ENCODE measurements at regions not wholly inside any gene's neighbourhood (a gene's known extent, or its start where the extent isn't known, plus 50 kb on each side); places are given as distances from the start of the nearest gene placed in this dataset.
"Not testable (repeated sequence)": the region's sequence is repeated elsewhere in the genome, so short reads cannot be mapped to it uniquely, and the experiment has no call there.

DNA sequence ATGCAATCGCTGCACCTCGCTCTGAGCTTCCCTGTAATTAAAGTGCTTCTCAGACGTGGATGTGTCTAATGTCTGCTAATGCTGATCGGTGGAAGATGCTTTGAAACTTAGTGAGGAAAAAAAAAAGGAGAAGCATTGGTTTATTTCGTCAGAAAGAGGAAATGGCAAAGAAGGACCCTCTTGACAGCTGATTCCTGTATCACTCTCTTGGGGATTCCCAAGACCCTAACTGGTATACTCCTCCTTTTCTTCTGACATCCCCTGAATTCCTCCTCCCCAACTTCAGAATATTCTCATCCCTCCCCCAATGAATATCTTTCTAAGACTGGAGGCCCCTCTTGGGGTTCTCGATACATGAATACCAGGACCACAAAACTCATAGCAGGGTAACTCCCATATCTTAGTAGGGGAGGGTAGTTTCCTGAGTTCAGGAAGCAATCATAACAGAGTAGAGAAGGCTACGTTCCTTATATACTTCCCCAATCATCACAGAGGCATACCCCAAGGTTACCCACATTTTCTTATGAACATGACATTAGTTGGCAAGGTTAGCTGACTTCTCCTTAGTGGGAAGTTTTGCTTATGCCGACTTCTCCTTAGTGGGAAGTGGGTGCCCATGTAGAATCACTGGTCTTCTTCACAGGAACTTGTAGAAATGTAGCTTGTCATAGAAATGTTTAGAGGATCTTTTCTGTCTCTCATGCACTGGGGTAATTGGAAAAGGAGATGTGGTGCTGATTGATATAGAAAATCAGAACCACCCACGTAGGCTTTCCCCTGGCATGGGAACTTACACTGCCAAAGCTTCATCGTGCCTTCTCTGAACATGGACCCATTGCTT lies 63.8 kb upstream of the ATXN1 start:
- WGBS, 2 donors (ENCODE audit: low coverage in 1 of 2) = 73 to 74% methylated on average over 7 to 10 of the region's 10 CpGs
- DNase-seq = no peak
- no peaks in the 10 kb centered on the region for H3K9me3 ChIP-seq
- intact Hi-C loops (cut with DNase I; ENCODE audit: low total_unique reads) (no loop called here), in situ Hi-C loops (cut with MboI; ENCODE audit: low pct_ligation_motif_present in 1 of 4, low pct_unique_long_range_greater_than_20kb in 1 of 4, low sequenced_read_pairs in 3 of 4) (no loop called here)
- H3K4me1 ChIP-seq = no peaks in the 10 kb centered on the region
- no peaks in the 10 kb centered on the region for H3K36me3 ChIP-seq
- no peak overlapping the region for H3K4me3 ChIP-seq
- no peak for TF ChIP-seq POLR2A (IDR thresholded peaks at IDR 0.05)
- TF ChIP-seq POLR2AphosphoS5 (IDR thresholded peaks at IDR 0.05) = no peak
- H3K27me3 ChIP-seq = no peaks in the 10 kb centered on the region
- H3K27ac ChIP-seq = no peak overlapping the region

DNA sequence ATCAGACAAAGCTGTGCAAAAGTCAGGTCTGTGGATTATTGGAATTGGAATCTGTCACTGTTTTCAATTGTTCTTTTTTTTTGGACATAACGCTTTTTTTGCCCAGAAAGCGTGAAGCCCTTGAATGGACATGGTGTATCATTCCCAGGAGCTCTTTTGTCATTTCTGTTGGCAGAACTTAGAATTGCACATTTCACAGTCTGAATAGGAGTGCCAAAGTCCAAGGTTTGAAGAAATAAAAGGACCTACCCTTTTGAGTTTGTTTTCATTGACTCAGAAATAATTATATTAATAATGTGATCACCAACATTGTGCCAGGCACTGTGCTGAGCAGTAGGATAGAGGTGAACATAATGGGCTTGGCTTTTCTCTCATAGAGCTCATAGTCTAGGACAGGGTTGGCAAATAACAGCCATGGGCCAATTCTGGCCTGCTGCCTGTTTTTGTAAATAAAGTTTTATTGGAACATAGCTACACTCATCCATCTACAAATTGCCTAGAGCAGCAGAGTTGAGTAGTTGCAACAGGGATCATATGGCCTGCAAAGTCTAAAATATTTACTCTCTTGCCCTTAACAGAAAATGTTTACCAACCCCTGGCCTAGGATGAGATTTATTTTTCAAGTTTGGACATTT lies 62.6 kb upstream of the ATXN1 start:
- WGBS, 2 donors (ENCODE audit: low coverage in 1 of 2) = 91% methylated on average over 2 of the region's 2 CpGs; no CpG with 5 or more reads in 1 of the 2 donors
- H3K27ac ChIP-seq = no peak overlapping the region
- H3K4me1 ChIP-seq = no peaks in the 10 kb centered on the region
- TF ChIP-seq POLR2AphosphoS5 (IDR thresholded peaks at IDR 0.05) (no peak), POLR2A (IDR thresholded peaks at IDR 0.05) (no peak), EP300 (IDR thresholded peaks at IDR 0.05; ENCODE audit: low read depth) (no peak)
- TF ChIP-seq, protein P1, sequence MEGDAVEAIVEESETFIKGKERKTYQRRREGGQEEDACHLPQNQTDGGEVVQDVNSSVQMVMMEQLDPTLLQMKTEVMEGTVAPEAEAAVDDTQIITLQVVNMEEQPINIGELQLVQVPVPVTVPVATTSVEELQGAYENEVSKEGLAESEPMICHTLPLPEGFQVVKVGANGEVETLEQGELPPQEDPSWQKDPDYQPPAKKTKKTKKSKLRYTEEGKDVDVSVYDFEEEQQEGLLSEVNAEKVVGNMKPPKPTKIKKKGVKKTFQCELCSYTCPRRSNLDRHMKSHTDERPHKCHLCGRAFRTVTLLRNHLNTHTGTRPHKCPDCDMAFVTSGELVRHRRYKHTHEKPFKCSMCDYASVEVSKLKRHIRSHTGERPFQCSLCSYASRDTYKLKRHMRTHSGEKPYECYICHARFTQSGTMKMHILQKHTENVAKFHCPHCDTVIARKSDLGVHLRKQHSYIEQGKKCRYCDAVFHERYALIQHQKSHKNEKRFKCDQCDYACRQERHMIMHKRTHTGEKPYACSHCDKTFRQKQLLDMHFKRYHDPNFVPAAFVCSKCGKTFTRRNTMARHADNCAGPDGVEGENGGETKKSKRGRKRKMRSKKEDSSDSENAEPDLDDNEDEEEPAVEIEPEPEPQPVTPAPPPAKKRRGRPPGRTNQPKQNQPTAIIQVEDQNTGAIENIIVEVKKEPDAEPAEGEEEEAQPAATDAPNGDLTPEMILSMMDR (IDR thresholded peaks at IDR 0.05) = no peak
- intact Hi-C loops (cut with DNase I; ENCODE audit: low total_unique reads) = no loop called here
- no peaks in the 10 kb centered on the region for H3K9me3 ChIP-seq
- DNase-seq = no peak
- in situ Hi-C loops (cut with MboI; ENCODE audit: low pct_ligation_motif_present in 1 of 4, low pct_unique_long_range_greater_than_20kb in 1 of 4, low sequenced_read_pairs in 3 of 4) = no loop called here
- no peak overlapping the region for H3K4me3 ChIP-seq
- no peaks in the 10 kb centered on the region for H3K36me3 ChIP-seq
- H3K27me3 ChIP-seq = no peaks in the 10 kb centered on the region

DNA sequence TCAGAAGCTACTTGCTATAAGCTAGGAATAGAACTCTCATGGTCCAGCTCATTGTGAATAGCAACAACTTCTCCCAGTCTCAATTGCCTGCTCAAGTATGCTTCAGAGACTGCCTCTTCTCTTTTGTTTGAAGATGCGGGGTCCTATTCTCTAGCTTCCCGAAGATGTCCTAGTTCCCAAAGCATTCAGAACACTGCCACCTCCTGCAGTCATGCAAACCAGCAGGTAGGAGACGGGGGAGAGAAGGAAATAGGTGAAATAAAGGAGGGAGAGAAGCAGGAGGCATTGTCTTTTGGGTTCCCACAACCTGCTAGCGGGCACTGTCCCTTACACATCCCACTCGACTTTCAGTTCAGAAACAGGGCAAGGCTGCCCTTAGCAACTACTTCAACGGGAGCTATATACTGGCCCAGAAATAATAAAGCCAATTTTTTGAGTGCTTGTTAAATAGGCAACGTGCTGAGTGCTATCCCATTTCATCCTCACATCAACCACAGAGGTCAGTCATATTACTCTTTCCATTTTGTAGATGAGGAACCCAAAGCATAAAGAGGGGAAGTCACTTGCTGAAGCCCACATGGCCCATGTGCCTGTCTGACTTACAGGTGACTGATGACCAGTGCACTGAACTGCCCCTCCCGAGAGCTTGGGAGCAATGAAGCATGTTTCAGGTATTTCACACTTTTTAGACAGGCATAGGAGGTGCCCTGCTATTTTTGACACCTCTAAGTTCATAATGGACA lies 61.9 kb upstream of the ATXN1 start:
- H3K9me3 ChIP-seq = no peaks in the 10 kb centered on the region
- no peak overlapping the region for H3K27ac ChIP-seq
- no peaks in the 10 kb centered on the region for H3K36me3 ChIP-seq
- in situ Hi-C loops (cut with MboI; ENCODE audit: low pct_ligation_motif_present in 1 of 4, low pct_unique_long_range_greater_than_20kb in 1 of 4, low sequenced_read_pairs in 3 of 4) (no loop called here), intact Hi-C loops (cut with DNase I; ENCODE audit: low total_unique reads) (no loop called here)
- WGBS, 2 donors (ENCODE audit: low coverage in 1 of 2) = 73 to 87% methylated on average over 6 to 8 of the region's 8 CpGs
- no peak for TF ChIP-seq EP300 (IDR thresholded peaks at IDR 0.05; ENCODE audit: low read depth)
- no peak for TF ChIP-seq POLR2AphosphoS5 (IDR thresholded peaks at IDR 0.05)
- TF ChIP-seq, protein P1 (IDR thresholded peaks at IDR 0.05) = no peak
- no peak for TF ChIP-seq POLR2A (IDR thresholded peaks at IDR 0.05)
- H3K27me3 ChIP-seq = no peaks in the 10 kb centered on the region
- H3K4me1 ChIP-seq = no peaks in the 10 kb centered on the region
- no peak overlapping the region for H3K4me3 ChIP-seq
- DNase-seq = no peak

DNA sequence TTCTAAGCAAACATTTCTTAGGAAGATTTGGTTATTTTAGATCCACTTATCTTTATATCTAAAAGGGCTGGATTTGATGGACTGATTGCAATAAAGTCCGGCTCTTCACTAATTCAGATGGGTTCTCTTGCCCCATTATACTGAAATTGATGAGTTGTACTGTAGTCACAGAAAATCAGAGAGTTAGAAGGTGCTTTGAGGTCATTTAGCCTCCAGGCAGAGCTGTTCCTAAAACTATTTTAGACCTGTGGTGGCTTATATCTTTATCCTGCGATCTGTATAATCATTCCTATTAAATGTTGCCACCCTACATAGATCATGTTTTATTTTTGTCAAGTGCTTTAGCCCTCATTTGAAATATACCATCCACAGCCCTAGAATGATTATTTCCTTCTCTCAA lies 61.3 kb upstream of the ATXN1 start:
- Histone ChIP-seq H3K27ac (no peak overlapping the region), H3K36me3 (no peaks in the 10 kb centered on the region), H3K27me3 (no peaks in the 10 kb centered on the region), H3K9me3 (no peaks in the 10 kb centered on the region), H3K4me1 (no peaks in the 10 kb centered on the region), H3K4me3 (no peak overlapping the region)
- in situ Hi-C loops (cut with MboI; ENCODE audit: low pct_ligation_motif_present in 1 of 4, low pct_unique_long_range_greater_than_20kb in 1 of 4, low sequenced_read_pairs in 3 of 4) (no loop called here), intact Hi-C loops (cut with DNase I; ENCODE audit: low total_unique reads) (no loop called here)
- 83 to 90% methylated on average over 2 of the region's 2 CpGs for WGBS, 2 donors (ENCODE audit: low coverage in 1 of 2)
- TF ChIP-seq POLR2A (IDR thresholded peaks at IDR 0.05) = no peak
- DNase-seq = no peak

DNA sequence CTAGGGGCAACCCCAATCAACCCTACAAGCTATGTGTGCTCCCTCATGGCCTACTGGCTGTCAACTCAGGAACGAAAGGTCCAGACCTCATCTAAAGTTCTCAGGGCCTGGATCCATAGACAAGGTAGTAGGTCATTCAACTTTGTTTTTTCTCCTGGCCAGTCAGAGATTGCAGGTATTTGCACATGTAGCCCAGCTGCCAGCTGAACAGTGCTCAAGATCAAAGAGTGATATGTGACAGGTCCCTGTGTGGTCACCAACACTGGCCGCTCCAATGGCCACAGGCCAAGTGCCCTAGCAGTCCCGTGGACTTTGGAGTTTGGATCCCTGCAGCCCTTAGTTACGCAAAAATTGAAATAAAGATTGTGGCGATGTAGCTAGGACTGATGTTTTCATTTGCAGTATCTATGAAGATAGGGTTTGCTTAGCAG lies 60.6 kb upstream of the ATXN1 start:
- Histone ChIP-seq H3K36me3 (no peaks in the 10 kb centered on the region), H3K4me3 (no peak overlapping the region), H3K9me3 (no peaks in the 10 kb centered on the region), H3K27me3 (no peaks in the 10 kb centered on the region), H3K4me1 (no peaks in the 10 kb centered on the region), H3K27ac (no peak overlapping the region)
- WGBS, 2 donors (ENCODE audit: low coverage in 1 of 2) = 85% methylated on average over 5 of the region's 5 CpGs; no CpG with 5 or more reads in 1 of the 2 donors
- DNase-seq = no peak
- in situ Hi-C loops (cut with MboI; ENCODE audit: low pct_ligation_motif_present in 1 of 4, low pct_unique_long_range_greater_than_20kb in 1 of 4, low sequenced_read_pairs in 3 of 4) (no loop called here), intact Hi-C loops (cut with DNase I; ENCODE audit: low total_unique reads) (no loop called here)
- TF ChIP-seq POLR2AphosphoS5 (IDR thresholded peaks at IDR 0.05) = no peak
- no peak for TF ChIP-seq EP300 (IDR thresholded peaks at IDR 0.05; ENCODE audit: low read depth)
- TF ChIP-seq POLR2A (IDR thresholded peaks at IDR 0.05) = no peak
- TF ChIP-seq, protein P1 (IDR thresholded peaks at IDR 0.05) = no peak

DNA sequence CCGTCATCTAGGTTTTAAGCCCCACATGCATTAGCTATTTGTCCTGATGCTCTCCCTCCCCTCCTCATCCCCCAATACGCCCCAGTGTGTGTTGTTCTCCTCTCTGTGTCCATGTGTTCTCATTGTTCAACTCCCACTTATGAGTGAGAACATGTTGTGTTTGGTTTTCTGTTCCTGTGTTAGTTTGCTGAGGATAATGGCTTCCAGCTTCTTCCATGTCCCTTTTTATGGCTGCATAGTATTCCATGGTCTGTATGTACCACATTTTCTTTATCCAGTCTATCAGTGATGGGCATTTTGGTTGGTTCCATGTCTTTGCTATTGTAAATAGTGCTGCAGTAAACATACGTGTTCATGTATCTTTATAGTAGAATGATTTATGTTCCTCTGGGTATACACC lies 59.0 kb upstream of the ATXN1 start:
- DNase-seq; H3K27me3 ChIP-seq; H3K9me3 ChIP-seq; H3K27ac ChIP-seq; H3K36me3 ChIP-seq; in situ Hi-C loops (cut with MboI; ENCODE audit: low pct_ligation_motif_present in 1 of 4, low pct_unique_long_range_greater_than_20kb in 1 of 4, low sequenced_read_pairs in 3 of 4); H3K4me3 ChIP-seq; H3K4me1 ChIP-seq; intact Hi-C loops (cut with DNase I; ENCODE audit: low total_unique reads): not testable (repeated sequence)
- 88 to 100% methylated on average over 2 to 3 of the region's 3 CpGs for WGBS, 2 donors (ENCODE audit: low coverage in 1 of 2)
